SK-N-SH (cell line): ENCODE measurements at regions not wholly inside any gene's neighbourhood (a gene's known extent, or its start where the extent isn't known, plus 50 kb on each side); places are given as distances from the start of the nearest gene placed in this dataset.

Experiments used
- CTCF ChIA-PET: fragments of 300-600, 350-600 bp; formaldehyde crosslinking; extraction: SDS; loops from one replicate; lab custom pipeline; 2021; lab: Yijun Ruan, JAX
- POLR2A ChIA-PET: fragments of 350-600 bp; sonication (Branson Sonifier 250); formaldehyde crosslinking; extraction: SDS; loops from one replicate; lab custom pipeline; 2020; ENCODE audit warnings: antibody characterized with exemption, inconsistent platforms; lab: Yijun Ruan, JAX
- DNase-seq: peaks from one replicate; pipeline ENCODE4 v3.0.0; 2012
- H2AFZ ChIP-seq: fragments of 200-600 bp; sonication (generic); 2 replicates; pipeline ENCODE4 v1.8.1; 2016; ENCODE audit warnings: antibody characterized with exemption, mild to moderate bottlenecking, low read depth
- H3F3A ChIP-seq: fragments of 200-600 bp; sonication (generic); replicated peaks from 2 replicates; pipeline ENCODE3; 2016; ENCODE audit warnings: antibody characterized with exemption, mild to moderate bottlenecking; ENCODE audit not compliant: insufficient read depth
- H3K27ac ChIP-seq, 2 experiments: fragments of 200-500 bp in 1 of 2; fragments of 200-600 bp in 1 of 2; sonication (Bioruptor generic) in 1 of 2; sonication (generic), shearing (Covaris generic) in 1 of 2; 2 replicates each; pipeline versions ENCODE4 v1.5.1 to v1.6.1; 2014 to 2016; ENCODE audit warnings: low read depth in 2 of 2, inconsistent platforms in 1 of 2, low read length in 1 of 2, mild to moderate bottlenecking in 1 of 2, mixed read lengths in 1 of 2
- H3K27me3 ChIP-seq: fragments of 200-600 bp; sonication (generic), shearing (Covaris generic); 2 replicates; pipeline ENCODE4 v1.6.1; 2016; ENCODE audit warnings: mixed run types; ENCODE audit not compliant: insufficient read depth
- H3K36me3 ChIP-seq, 2 experiments: fragments of 200-500 bp in 1 of 2; fragments of 200-600 bp in 1 of 2; sonication (Bioruptor generic) in 1 of 2; sonication (generic) in 1 of 2; replicated peaks in 1 of 2; 2 replicates each; pipeline versions ENCODE3 to v1.5.1; 2014 to 2016; ENCODE audit warnings: low read length in 1 of 2, mild to moderate bottlenecking in 1 of 2; ENCODE audit not compliant: insufficient read depth in 2 of 2, control insufficient read depth in 1 of 2
- H3K4me1 ChIP-seq, 2 experiments: fragments of 200-500 bp in 1 of 2; fragments of 200-600 bp in 1 of 2; sonication (Bioruptor generic) in 1 of 2; sonication (generic), shearing (Covaris generic) in 1 of 2; 2 replicates each; pipeline versions ENCODE4 v1.5.1 to v1.6.1; 2014 to 2016; ENCODE audit warnings: low read depth in 1 of 2, low read length in 1 of 2, mixed run types in 1 of 2; ENCODE audit not compliant: insufficient read depth in 2 of 2, control insufficient read depth in 1 of 2
- H3K4me2 ChIP-seq: fragments of 200-600 bp; sonication (generic), shearing (Covaris generic); 2 replicates; pipeline ENCODE4 v1.6.1; 2017; ENCODE audit warnings: mixed run types
- H3K4me3 ChIP-seq, 2 experiments: fragments of 200-500 bp in 1 of 2; fragments of 200-600 bp in 1 of 2; sonication (Bioruptor generic) in 1 of 2; sonication (generic), shearing (Covaris generic) in 1 of 2; 2 replicates each; pipeline versions ENCODE4 v1.5.1 to v1.8.1; 2014 to 2016; ENCODE audit warnings: low read depth in 2 of 2, inconsistent platforms in 1 of 2, low read length in 1 of 2, mild to moderate bottlenecking in 1 of 2, mixed read lengths in 1 of 2, moderate library complexity in 1 of 2
- H3K79me2 ChIP-seq: fragments of 200-600 bp; sonication (generic); 2 replicates; pipeline ENCODE4 v1.8.1; 2017; ENCODE audit warnings: mild to moderate bottlenecking; ENCODE audit not compliant: insufficient read depth
- H3K9ac ChIP-seq: fragments of 200-600 bp; sonication (generic); 2 replicates; pipeline ENCODE4 v1.6.1; 2017; ENCODE audit warnings: mixed run types
- H3K9me2 ChIP-seq: fragments of 200-600 bp; sonication (generic); 2 replicates; pipeline ENCODE4 v1.6.1; 2017; ENCODE audit warnings: mixed run types
- H3K9me3 ChIP-seq: fragments of 200-600 bp; sonication (generic); 2 replicates; pipeline ENCODE4 v1.6.1; 2017; ENCODE audit warnings: mixed run types, mild to moderate bottlenecking, moderate library complexity
- H4K20me1 ChIP-seq: fragments of 200-600 bp; sonication (generic); 2 replicates; pipeline ENCODE4 v1.6.1; 2017; ENCODE audit warnings: mild to moderate bottlenecking, mixed run types; ENCODE audit not compliant: insufficient read depth
- CHD2 ChIP-seq: fragments of 150-350 bp; IDR thresholded peaks from 2 replicates; pipeline ENCODE4 v1.6.1; 2018; ENCODE audit warnings: low read length; ENCODE audit not compliant: partially characterized antibody
- CTCF ChIP-seq: fragments of 200-600 bp; sonication (generic); IDR thresholded peaks from 2 replicates; pipeline ENCODE4 v1.6.1; 2017; ENCODE audit warnings: antibody characterized with exemption, mild to moderate bottlenecking, moderate library complexity
- ELF1 ChIP-seq: IDR thresholded peaks from 2 replicates; pipeline ENCODE4 v1.4.0; 2012
- EZH2phosphoT487 ChIP-seq: fragments of 200-600 bp; sonication (generic); IDR thresholded peaks from 2 replicates; pipeline ENCODE4 v1.6.1; 2017; ENCODE audit warnings: low read depth, mixed run types, mild to moderate bottlenecking, antibody characterized with exemption, moderate library complexity, borderline replicate concordance
- FOSL2 ChIP-seq: IDR thresholded peaks from 2 replicates; pipeline ENCODE4 v1.4.0; 2012; ENCODE audit warnings: low read depth, mild to moderate bottlenecking, moderate library complexity, borderline replicate concordance
- FOXM1 ChIP-seq: IDR thresholded peaks from 2 replicates; pipeline ENCODE4 v1.4.0; 2012; ENCODE audit warnings: low read depth, mild to moderate bottlenecking
- GABPA ChIP-seq: IDR thresholded peaks from 2 replicates; pipeline ENCODE4 v1.4.0; 2012; ENCODE audit warnings: low read depth, mild to moderate bottlenecking
- MXI1 ChIP-seq: IDR thresholded peaks from 2 replicates; pipeline ENCODE4 v1.6.1; 2012; ENCODE audit warnings: mild to moderate bottlenecking, low read depth, low read length, improper control_type of control experiment
- NFIC ChIP-seq: IDR thresholded peaks from 2 replicates; pipeline ENCODE4 v1.4.0; 2012; ENCODE audit warnings: borderline replicate concordance
- PBX3 ChIP-seq: IDR thresholded peaks from 2 replicates; pipeline ENCODE4; 2012
- POLR2AphosphoS5 ChIP-seq: IDR thresholded peaks from 2 replicates; pipeline ENCODE4 v1.6.1; 2012; ENCODE audit warnings: low read depth, low read length
- RAD21 ChIP-seq: IDR thresholded peaks from 2 replicates; pipeline ENCODE4 v1.6.1; 2012; ENCODE audit warnings: mild to moderate bottlenecking, low read length
- RFX5 ChIP-seq: IDR thresholded peaks from 2 replicates; pipeline ENCODE4 v1.6.1; 2012; ENCODE audit warnings: mild to moderate bottlenecking, improper control_type of control experiment, low read length
- SIN3A ChIP-seq: IDR thresholded peaks from 2 replicates; pipeline ENCODE4 v1.6.1; 2012; ENCODE audit warnings: low read depth, mild to moderate bottlenecking, low read length, moderate library complexity, borderline replicate concordance
- SMC3 ChIP-seq: IDR thresholded peaks from 2 replicates; pipeline ENCODE4 v1.6.1; 2012; ENCODE audit warnings: low read depth, low read length, improper control_type of control experiment
- TEAD4 ChIP-seq: IDR thresholded peaks from 2 replicates; pipeline ENCODE4 v1.4.0; 2012; ENCODE audit warnings: mild to moderate bottlenecking, borderline replicate concordance; ENCODE audit not compliant: insufficient read depth
- YY1 ChIP-seq: IDR thresholded peaks from 2 replicates; pipeline ENCODE4 v1.4.0; 2012; ENCODE audit warnings: low read depth, mild to moderate bottlenecking
- WGBS: methylation state at CpG from one replicate; pipeline ENCODE4 v1.1.6; 2017; ENCODE audit warnings: low lambda C conversion rate; 5-methylcytosine and 5-hydroxymethylcytosine counted together
- TF ChIP-seq, protein P1 (sequence below): IDR thresholded peaks from 2 replicates; pipeline ENCODE4 v1.6.1; 2012; ENCODE audit warnings: mild to moderate bottlenecking, low read depth, low read length, moderate library complexity
- TF ChIP-seq, protein P2 (sequence below): IDR thresholded peaks from 2 replicates; pipeline ENCODE4 v1.4.0; 2012; ENCODE audit warnings: low read depth

- no peaks in the 10 kb centered on the region for H3K36me3 ChIP-seq
- ChIA-PET POLR2A (no interaction called here), CTCF (no interaction called here)
- H4K20me1 ChIP-seq, result no peaks in the 10 kb centered on the region
- no peak for DNase-seq
- H3K27me3 ChIP-seq, result no peaks in the 10 kb centered on the region; the same call in 1 of the 2 replicates
- H3K9me3 ChIP-seq, result no peaks in the 10 kb centered on the region
- no peak overlapping the region for H3K27ac ChIP-seq
- H3F3A ChIP-seq, result no peaks in the 10 kb centered on the region
- H3K9me2 ChIP-seq, result no peaks in the 10 kb centered on the region
- no peak overlapping the region for H3K9ac ChIP-seq
- no peak overlapping the region for H3K4me2 ChIP-seq
- H3K4me1 ChIP-seq, result peaks cover 0 to 8% of the 10 kb centered on the region in 2 experiments; a peak in 1 of 4 replicates
- no peak overlapping the region for H2AFZ ChIP-seq
- WGBS, result 65% methylated on average over 3 of the region's 3 CpGs
- TF ChIP-seq RFX5 (no peak), EZH2phosphoT487 (no peak), GABPA (no peak), RAD21 (no peak), PBX3 (no peak), TEAD4 (no peak), FOSL2 (no peak), CTCF (no peak), YY1 (no peak)
- no peaks in the 10 kb centered on the region for H3K79me2 ChIP-seq
- H3K4me3 ChIP-seq, result no peak overlapping the region
Observed at GRCh38 chr10:33861833-33862232, 527.4 kb upstream of the NRP1 start.

DNA sequence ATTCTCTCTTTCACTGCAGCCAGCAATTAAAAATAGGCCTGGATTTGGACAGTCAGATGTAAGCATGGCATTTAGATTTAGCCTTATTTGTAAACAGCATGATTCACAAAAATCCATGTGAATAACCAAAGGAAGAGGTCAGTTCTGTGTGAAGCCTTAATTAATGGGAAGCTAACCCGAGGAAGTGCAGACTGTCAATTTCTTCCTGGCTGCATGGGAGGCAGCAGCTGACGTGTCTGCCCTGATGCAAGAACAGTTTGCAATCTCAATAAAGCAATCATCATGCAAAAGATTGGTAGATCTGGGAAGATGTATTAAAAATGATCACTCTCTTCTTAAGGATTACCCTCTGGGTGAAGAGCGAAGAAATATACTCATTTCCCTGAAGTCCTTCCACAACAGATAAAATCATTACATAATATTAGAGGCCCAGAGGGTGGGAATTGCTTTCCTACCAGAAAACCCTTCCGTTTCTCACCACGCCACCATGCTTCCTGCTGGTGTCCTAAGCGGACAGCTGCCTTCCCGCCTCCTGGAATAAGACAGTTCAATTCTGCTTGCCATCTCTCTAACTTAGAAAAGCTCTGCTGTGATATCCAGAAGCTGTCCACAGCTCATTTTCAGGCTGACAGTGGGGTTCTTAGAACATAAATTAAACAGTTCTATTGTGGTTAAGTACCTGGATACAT is 526.7 kb upstream of the NRP1 start:
- Histone ChIP-seq H3K9ac (no peak overlapping the region), H3K4me1 (peaks cover 0 to 8% of the 10 kb centered on the region in 2 experiments; a peak in 1 of 4 replicates), H3K9me2 (no peaks in the 10 kb centered on the region), H3K79me2 (no peaks in the 10 kb centered on the region), H3K9me3 (no peaks in the 10 kb centered on the region), H3K27me3 (no peaks in the 10 kb centered on the region; the same call in 1 of the 2 replicates), H3K4me3 (no peak overlapping the region), H4K20me1 (no peaks in the 10 kb centered on the region), H3K27ac (no peak overlapping the region), H3K4me2 (no peak overlapping the region), H3F3A (no peaks in the 10 kb centered on the region), H3K36me3 (no peaks in the 10 kb centered on the region), H2AFZ (no peak overlapping the region)
- CTCF ChIA-PET, result no interaction called here
- POLR2A ChIA-PET, result no interaction called here
- 89% methylated on average over 7 of the region's 7 CpGs for WGBS
- DNase-seq, result no peak
- TF ChIP-seq SMC3 (no peak), ELF1 (no peak), CHD2 (no peak), POLR2AphosphoS5 (no peak), SIN3A (no peak), PBX3 (no peak), NFIC (no peak), MXI1 (no peak), FOSL2 (no peak), YY1 (no peak), FOXM1 (no peak), RFX5 (no peak)
- TF ChIP-seq, protein P1, sequence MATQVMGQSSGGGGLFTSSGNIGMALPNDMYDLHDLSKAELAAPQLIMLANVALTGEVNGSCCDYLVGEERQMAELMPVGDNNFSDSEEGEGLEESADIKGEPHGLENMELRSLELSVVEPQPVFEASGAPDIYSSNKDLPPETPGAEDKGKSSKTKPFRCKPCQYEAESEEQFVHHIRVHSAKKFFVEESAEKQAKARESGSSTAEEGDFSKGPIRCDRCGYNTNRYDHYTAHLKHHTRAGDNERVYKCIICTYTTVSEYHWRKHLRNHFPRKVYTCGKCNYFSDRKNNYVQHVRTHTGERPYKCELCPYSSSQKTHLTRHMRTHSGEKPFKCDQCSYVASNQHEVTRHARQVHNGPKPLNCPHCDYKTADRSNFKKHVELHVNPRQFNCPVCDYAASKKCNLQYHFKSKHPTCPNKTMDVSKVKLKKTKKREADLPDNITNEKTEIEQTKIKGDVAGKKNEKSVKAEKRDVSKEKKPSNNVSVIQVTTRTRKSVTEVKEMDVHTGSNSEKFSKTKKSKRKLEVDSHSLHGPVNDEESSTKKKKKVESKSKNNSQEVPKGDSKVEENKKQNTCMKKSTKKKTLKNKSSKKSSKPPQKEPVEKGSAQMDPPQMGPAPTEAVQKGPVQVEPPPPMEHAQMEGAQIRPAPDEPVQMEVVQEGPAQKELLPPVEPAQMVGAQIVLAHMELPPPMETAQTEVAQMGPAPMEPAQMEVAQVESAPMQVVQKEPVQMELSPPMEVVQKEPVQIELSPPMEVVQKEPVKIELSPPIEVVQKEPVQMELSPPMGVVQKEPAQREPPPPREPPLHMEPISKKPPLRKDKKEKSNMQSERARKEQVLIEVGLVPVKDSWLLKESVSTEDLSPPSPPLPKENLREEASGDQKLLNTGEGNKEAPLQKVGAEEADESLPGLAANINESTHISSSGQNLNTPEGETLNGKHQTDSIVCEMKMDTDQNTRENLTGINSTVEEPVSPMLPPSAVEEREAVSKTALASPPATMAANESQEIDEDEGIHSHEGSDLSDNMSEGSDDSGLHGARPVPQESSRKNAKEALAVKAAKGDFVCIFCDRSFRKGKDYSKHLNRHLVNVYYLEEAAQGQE, result no peak
- TF ChIP-seq, protein P2, sequence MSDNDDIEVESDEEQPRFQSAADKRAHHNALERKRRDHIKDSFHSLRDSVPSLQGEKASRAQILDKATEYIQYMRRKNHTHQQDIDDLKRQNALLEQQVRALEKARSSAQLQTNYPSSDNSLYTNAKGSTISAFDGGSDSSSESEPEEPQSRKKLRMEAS, result no peak
